ENCODE measurements at regions not wholly inside any gene's neighbourhood (a gene's known extent, or its start where the extent isn't known, plus 50 kb on each side); places are given as distances from the start of the nearest gene placed in this dataset.

GRCh38 chr4:132910229-132910748 is 238.8 kb upstream of the PCDH10 start:
- no peak for FAIRE-seq

- FAIRE-seq = no peak
These were observed 231.0 kb upstream of the PCDH10 start for GRCh38 chr4:132918096-132918495.

- FAIRE-seq = no peak
These were observed 225.6 kb upstream of the PCDH10 start for GRCh38 chr4:132923516-132923915.

GRCh38 chr4:132934911-132935310 is 214.2 kb upstream of the PCDH10 start:
- no peak for FAIRE-seq

- no peak for FAIRE-seq
These were observed 193.9 kb upstream of the PCDH10 start for GRCh38 chr4:132955146-132955545.

GRCh38 chr4:132956962-132957361 is 192.1 kb upstream of the PCDH10 start:
- no peak for FAIRE-seq

GRCh38 chr4:132958457-132959263 is 190.4 kb upstream of the PCDH10 start:
- FAIRE-seq = no peak

GRCh38 chr4:132981611-132982010 is 167.5 kb upstream of the PCDH10 start:
- FAIRE-seq = no peak

GRCh38 chr4:132982151-132982550 is 166.9 kb upstream of the PCDH10 start:
- FAIRE-seq = no peak

- no peak for FAIRE-seq
These were observed 158.0 kb upstream of the PCDH10 start for GRCh38 chr4:132991111-132991510.

GRCh38 chr4:132992686-132993085 is 156.4 kb upstream of the PCDH10 start:
- FAIRE-seq = no peak

- FAIRE-seq = no peak
These were observed 150.4 kb upstream of the PCDH10 start for GRCh38 chr4:132998585-132999230.

- FAIRE-seq = no peak
These were observed 149.1 kb upstream of the PCDH10 start for GRCh38 chr4:133000012-133000411.

- FAIRE-seq = no peak
These were observed 145.9 kb upstream of the PCDH10 start for GRCh38 chr4:133003169-133003568.

- FAIRE-seq = no peak
These were observed 134.5 kb upstream of the PCDH10 start for GRCh38 chr4:133014473-133015135.

GRCh38 chr4:133045288-133045687 is 103.8 kb upstream of the PCDH10 start:
- FAIRE-seq = no peak

- FAIRE-seq = no peak
These were observed 102.9 kb upstream of the PCDH10 start for GRCh38 chr4:133046156-133046555.

- FAIRE-seq = no peak
These were observed 90.4 kb upstream of the PCDH10 start for GRCh38 chr4:133058701-133059100.

- no peak for FAIRE-seq
These were observed 90.0 kb upstream of the PCDH10 start for GRCh38 chr4:133059117-133059516.

- no peak for FAIRE-seq
These were observed 86.2 kb upstream of the PCDH10 start for GRCh38 chr4:133062851-133063250.

GRCh38 chr4:133068083-133068482 is 81.0 kb upstream of the PCDH10 start:
- FAIRE-seq = no peak

- no peak for FAIRE-seq
These were observed 67.8 kb upstream of the PCDH10 start for GRCh38 chr4:133081246-133081645.

- no peak for FAIRE-seq
These were observed 64.7 kb upstream of the PCDH10 start for GRCh38 chr4:133084421-133084820.

- no peak for FAIRE-seq
These were observed 53.5 kb upstream of the PCDH10 start for GRCh38 chr4:133095591-133095990.

All from endometrium (tissue), 2 donors.